Tibial nerve (tissue), 4 donors: ENCODE measurements at regions not wholly inside any gene's neighbourhood (a gene's known extent, or its start where the extent isn't known, plus 50 kb on each side); places are given as distances from the start of the nearest gene placed in this dataset.
"Not testable (repeated sequence)": the region's sequence is repeated elsewhere in the genome, so short reads cannot be mapped to it uniquely, and the experiment has no call there.

Experiments
- DNase-seq, 2 donors: peaks; one replicate each; pipeline ENCODE4 v3.0.0-alpha.2; 2019; ENCODE audit warnings: low spot score in 2 of 2
- H3K27ac ChIP-seq, 4 donors: fragments of 200-600 bp; sonication (generic) in 3 of 4; one replicate each; pipeline ENCODE4 v1.5.1; 2017 to 2019; ENCODE audit warnings: mild to moderate bottlenecking in 1 of 4
- H3K27me3 ChIP-seq, 2 donors: fragments of 200-600 bp; sonication (generic) in 1 of 2; one replicate each; pipeline versions ENCODE4 v1.5.1 to v1.6.0; 2017 to 2019
- H3K36me3 ChIP-seq, 3 donors: fragments of 200-600 bp; sonication (generic); one replicate each; pipeline ENCODE4 v1.5.1; 2018 to 2019
- H3K4me1 ChIP-seq, 4 donors: fragments of 200-600 bp; sonication (generic) in 3 of 4; one replicate each; pipeline ENCODE4 v1.5.1; 2017 to 2019
- H3K4me3 ChIP-seq, 4 donors: fragments of 200-600 bp; sonication (generic) in 3 of 4; one replicate each; pipeline ENCODE4 v1.5.1; 2017 to 2019; ENCODE audit warnings: mild to moderate bottlenecking in 1 of 4, moderate library complexity in 1 of 4
- H3K9me3 ChIP-seq, 4 donors: fragments of 200-600 bp; sonication (generic) in 3 of 4; one replicate each; pipeline ENCODE4 v1.5.1; 2017 to 2019
- CTCF ChIP-seq, 5 experiments: fragments of 200-600 bp in 3 of 5; fragments of 450-650 bp in 2 of 5; sonication (generic) in 3 of 5; IDR thresholded peaks; one replicate each; pipeline ENCODE4 v1.5.1; 2016 to 2019; ENCODE audit warnings: antibody characterized with exemption in 5 of 5, mild to moderate bottlenecking in 3 of 5, moderate library complexity in 2 of 5
- EP300 ChIP-seq, 2 donors: sonication (generic); formaldehyde crosslinking; IDR thresholded peaks; one replicate each; pipeline ENCODE4 v1.6.1; 2017; ENCODE audit warnings: antibody characterized with exemption in 2 of 2, mild to moderate bottlenecking in 1 of 2
- POLR2A ChIP-seq, 2 donors: fragments of 450-650 bp; IDR thresholded peaks; one replicate each; pipeline ENCODE4 v1.6.1; 2017; ENCODE audit warnings: antibody characterized with exemption in 2 of 2, mild to moderate bottlenecking in 2 of 2, moderate library complexity in 2 of 2
- WGBS, 2 donors: methylation state at CpG; one replicate each; pipeline ENCODE4 v1.1.5; 2018; 5-methylcytosine and 5-hydroxymethylcytosine counted together

DNA sequence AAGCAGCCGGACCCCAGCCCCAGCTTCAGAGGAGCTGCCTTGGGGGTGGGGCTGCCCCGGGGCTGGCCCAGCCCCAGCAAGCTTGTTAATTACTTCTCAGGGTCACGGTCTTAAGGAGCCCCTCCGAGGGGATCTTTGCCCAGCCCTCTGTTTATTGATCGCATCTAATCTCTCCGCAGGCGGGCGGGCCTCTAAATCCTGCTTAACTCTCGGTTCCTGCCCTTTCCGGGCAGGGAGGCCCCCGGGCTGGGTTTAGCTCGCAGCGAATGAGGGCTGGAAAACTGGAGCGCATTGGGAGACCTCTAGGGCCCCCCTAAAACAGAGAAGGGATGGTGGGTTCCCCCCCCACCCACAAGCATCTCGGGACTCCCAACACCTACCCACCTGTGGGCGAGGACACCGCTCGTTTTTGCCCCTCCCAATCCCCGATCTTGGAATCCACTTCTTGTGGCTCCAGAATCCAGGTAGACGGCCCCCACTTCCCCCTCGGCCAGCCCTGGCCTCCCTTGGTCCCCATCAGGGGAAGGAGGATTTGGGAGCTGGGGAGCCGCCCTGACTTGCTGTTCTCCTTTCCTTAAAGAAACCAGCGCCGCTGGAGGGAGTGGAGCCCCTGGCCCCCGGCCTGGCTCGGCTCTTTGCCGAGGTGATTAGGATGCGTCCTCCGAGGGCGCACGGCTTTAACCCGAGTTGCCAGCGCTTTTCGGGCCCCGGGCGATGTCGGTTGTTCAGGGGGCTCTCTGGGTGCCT lies 59.5 kb upstream of the ADGRL1 start:
- Histone ChIP-seq H3K4me3 (no peak overlapping the region), H3K27ac (no peak overlapping the region)

DNA sequence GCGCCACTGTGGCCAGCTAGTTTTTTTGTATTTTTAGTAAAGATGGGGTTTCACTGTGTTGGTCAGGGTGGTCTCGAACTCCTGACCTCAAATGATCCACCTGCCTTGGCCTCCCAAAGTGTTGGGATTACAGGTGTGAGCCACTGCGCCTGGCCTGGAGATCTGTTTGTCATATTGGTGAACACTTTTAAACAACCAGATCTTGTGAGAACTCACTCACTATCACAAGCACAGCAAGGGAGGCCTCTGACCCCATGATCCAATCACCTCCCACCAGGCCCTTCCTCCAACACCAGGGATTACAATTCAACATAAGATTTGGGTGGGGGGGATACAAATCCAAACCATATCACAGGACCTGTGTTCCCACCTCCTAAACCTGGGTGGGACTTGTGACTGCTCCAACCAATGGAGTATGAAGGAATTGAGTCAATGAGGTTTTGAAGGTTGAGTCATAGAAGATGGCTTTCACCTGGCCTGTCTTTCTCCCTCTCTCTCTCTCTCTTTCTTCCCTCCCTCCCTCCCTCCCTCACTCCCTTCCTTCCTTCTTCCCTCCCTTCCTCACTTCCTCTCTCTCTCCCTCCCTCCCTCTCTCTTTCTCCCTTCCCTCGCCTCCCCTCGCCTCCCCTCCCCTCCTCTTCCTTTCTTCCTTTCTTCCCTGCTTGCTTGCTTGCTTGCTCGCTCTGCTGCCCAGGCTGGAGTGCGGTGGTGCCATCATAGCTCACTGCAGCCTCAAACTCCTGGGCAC lies 50.1 kb upstream of the ADGRL1 start:
- WGBS, 2 donors = 75 to 80% methylated on average over 7 of the region's 7 CpGs
- not testable (repeated sequence) for H3K27ac ChIP-seq, H3K27me3 ChIP-seq, DNase-seq, H3K9me3 ChIP-seq, H3K36me3 ChIP-seq, H3K4me3 ChIP-seq, H3K4me1 ChIP-seq

More for the DNA sequence above, 59.5 kb upstream of the ADGRL1 start:
- 5 to 15% methylated on average over 28 to 35 of the region's 37 CpGs for WGBS, 2 donors
- Histone ChIP-seq H3K4me1 (peaks cover 0 to 10% (median 0%) of the 10 kb centered on the region in 4 donors), H3K9me3 (no peaks in the 10 kb centered on the region), H3K27me3 (peaks cover 0 to 29% of the 10 kb centered on the region in 2 donors), H3K36me3 (no peaks in the 10 kb centered on the region)
- no peak for DNase-seq
- TF ChIP-seq EP300 (IDR thresholded peaks at IDR 0.05) = no peak
- no peak for TF ChIP-seq CTCF (IDR thresholded peaks at IDR 0.05)
- no peak for TF ChIP-seq POLR2A (IDR thresholded peaks at IDR 0.05)
